GDM1 (cell line): ENCODE measurements at regions not wholly inside any gene's neighbourhood (a gene's known extent, or its start where the extent isn't known, plus 50 kb on each side); places are given as distances from the start of the nearest gene placed in this dataset.
"Not testable (repeated sequence)": the region's sequence is repeated elsewhere in the genome, so short reads cannot be mapped to it uniquely, and the experiment has no call there.

Source experiments
- DNase-seq: peaks from one replicate; lab custom pipeline; 2025; lab: John Stamatoyannopoulos, UW

DNA sequence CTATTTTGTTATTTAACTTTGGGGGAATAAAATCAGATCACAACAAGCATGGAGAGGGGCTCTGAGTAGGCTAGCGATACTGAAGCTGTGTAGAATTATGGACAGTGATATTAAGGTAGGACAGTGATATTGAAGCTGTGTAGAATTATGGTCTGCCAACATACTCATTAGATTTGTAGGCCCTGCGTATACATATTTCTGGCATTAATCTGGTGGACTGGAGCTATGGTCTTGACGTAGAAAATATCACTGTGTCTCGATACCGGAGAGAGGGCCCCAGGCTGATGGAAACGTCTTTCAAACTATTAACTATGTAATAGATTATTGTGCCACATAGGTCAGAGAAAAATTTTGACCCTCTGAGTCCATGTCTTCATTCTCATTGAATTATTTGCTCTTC, 511.4 kb downstream of the ADCYAP1 start:
- DNase-seq: no peak

DNA sequence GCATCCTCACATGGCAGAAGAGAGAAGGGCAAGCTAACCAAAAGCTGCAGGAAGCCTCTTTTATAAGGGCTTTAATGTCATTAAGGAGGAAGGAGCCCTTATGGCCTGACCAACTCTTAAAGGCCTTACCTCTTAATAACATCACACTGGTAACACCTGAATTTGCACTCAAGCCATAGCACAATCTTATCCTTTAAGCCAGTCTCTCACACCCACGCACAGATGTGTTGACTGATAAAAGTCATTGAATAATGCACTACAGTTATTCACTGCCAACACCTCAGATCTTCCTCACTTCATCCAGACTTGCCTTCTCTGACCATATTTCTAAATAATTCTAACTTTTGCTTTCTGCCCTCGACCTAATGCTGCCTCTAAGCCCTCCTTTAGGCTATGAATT, 516.8 kb downstream of the ADCYAP1 start:
- no peak for DNase-seq

DNA sequence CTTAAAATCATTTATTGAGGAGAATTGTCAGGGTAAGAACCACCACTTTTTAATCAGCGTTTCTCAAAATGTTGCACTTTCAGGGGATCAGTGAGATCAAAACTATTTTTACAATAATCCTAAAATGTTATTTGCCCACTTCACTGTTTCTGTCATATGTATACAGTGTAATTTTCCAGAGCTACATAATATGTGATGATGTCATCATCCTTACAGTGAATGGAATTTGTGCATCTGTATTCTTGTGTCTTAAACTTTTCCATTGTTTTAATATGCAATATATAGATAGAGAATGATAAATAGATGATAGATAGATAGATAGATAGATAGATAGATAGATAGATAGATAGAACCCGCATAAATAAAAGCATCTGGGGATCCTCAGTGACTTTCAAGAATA, 518.0 kb downstream of the ADCYAP1 start:
- DNase-seq: no peak

DNA sequence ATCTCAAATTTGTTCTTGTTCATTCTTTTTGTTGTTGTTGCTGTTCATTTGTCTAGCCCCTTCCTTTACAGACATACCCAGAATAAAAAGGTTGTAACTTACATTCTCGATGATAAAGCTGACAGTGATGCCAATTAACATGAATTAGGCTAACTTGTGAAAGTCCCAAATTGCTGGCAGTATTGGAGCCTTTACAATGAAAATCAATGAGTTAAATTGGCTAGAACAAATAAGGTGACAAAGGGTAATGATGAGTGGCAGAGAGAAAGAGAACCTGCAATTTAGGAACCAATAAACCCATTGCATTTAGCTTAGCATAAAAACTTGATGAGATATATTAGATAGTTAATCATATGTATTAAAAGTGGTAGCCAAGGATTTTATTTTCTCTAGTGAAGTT, 521.0 kb downstream of the ADCYAP1 start:
- no peak for DNase-seq

DNA sequence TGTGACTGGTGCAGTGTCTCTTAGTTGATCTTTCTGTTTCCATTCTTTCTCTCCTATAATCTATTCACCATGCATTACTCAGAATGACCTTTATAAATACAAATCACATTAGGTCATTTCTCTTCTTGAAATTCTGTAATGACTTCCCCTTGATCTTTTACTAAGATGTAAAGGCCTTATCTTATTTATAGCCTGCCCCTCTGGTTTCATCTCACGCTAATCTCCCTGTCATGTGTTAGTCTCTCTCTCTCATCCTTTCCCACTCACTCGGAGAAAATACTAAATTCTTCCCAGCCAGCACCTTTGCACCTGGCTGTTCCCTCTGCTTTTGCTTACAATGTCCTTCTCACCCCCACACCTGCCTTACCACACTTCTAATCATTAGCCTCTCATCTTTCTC, 530.8 kb downstream of the ADCYAP1 start:
- DNase-seq: no peak

DNA sequence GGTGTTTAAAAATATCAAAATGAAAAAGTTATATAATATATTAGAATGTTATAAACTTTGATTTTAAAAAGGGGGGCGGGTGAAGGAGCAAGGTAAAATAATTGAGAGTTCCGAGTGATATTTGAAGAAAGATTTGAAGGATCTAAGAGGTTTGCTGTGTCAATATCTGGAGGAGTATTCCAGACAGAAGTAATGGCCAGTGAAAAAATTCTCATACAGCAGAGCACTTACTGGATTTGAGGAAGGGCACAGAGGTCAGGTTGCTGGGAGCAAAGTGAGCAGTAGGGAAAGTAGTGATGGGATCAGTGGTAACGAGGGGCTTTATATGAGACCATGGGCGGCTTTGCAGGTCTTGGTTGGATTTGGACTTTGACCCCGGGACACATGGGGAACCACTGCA, 531.5 kb downstream of the ADCYAP1 start:
- DNase-seq: no peak

DNA sequence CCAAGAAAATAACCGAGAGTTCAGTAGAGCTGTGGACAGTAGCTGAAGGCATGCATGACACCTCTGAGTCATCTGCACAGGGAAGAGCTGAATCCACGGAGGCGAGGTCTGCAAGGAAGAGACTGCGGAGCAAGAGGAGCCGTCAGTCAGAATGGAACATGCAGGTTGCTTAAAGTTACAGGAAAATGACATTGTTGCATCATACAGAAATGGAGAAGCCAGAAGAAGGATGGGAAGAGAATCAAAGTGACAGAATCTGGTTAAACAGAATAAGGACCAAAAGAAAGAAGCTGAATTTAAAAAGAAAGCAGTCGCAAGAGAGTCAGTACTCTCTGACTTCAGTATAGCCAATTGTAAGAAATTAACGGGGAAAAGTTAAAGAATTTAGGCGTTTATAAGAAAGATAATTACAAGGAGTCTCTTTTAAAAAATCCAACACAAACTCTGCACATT, 533.8 kb downstream of the ADCYAP1 start:
- DNase-seq: no peak

DNA sequence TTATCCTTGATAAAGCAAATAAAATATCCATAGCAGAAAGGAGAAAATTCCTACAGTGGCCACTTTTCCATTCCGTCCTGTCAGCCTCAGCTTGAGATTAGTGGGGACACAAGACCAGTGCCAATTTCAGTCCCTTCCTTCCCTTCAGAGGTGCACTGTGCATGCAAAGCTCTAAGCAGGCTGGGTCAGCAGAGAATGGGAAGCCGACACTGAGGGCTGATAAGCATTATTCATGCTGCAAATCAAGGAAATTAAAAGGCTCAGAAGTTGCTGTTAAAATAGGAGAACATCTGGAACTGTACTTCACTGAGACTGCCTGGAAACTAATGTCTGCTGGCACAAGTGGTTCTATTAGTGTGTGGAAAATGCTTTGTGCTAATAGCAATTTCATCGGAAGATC, 534.3 kb downstream of the ADCYAP1 start:
- no peak for DNase-seq

DNA sequence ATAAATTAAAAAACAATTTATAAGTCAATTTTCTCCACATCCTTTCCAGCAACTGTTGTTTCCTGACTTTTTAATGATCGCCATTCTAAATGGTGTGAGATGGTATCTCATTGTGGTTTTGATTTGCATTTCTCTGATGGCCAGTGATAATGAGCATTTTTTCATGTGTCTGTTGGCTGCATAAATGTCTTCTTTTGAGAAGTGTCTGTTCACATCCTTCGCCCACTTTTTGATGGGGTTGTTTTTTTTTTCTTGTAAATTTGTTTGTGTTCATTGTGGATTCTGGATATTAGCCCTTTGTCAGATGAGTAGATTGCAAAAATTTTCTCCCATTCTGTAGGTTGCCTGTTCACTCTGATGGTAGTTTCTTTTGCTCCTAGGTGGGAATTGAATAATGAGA, 539.4 kb downstream of the ADCYAP1 start:
- DNase-seq: not testable (repeated sequence)

DNA sequence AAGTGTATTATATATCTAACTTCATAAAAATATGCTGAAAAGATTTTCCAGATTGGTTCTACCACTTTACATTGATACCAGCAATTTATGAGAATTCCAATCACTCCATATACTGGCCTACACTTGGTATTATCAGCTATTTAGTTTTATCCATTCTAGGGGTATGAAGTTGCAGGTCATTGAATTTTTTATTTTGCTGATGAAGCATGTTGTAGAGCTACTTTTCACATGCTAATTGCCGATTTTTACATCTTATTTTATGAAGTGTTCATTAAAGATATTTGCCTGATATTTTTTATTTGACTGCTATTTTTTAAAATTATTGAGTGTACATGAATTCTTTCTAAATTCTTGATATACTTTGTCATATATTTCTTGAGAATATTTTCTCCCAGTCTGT, 542.1 kb downstream of the ADCYAP1 start:
- no peak for DNase-seq

DNA sequence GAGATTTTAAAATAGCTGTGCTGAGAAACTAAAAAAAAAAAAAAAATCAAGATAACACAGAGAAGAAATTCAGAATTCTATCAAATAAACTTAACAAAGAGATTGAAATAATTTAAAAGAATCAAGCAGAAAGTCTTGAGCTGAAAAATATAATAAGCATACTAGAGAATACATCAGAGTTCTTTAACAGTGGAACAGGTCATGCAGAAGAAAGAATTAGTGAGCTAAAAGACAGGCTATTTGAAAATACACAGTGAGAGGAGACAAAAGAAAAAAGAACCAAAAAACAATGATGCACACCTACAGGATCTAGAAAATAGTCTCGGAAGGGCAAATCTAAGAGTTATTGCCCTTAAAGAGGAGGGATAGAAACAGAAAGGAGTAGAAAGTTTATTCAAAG, 548.1 kb downstream of the ADCYAP1 start:
- DNase-seq: no peak

DNA sequence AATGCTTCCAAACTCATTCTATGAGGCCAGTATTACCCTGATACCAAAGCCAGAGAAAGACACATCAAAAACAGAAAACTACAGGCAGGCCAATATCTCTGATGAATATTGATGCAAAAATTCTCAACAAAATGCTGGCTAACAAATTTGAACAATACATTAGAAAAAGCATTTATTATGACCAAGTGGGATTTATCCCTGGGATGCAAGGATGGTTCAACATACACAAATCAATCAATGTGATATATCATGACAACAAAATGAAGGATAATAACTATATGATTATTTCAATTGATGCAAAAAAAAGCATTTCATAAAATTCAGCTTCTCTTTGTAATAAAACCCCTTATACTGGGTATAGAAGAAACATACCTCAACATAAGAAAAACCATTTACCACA, 550.9 kb downstream of the ADCYAP1 start:
- no peak for DNase-seq

DNA sequence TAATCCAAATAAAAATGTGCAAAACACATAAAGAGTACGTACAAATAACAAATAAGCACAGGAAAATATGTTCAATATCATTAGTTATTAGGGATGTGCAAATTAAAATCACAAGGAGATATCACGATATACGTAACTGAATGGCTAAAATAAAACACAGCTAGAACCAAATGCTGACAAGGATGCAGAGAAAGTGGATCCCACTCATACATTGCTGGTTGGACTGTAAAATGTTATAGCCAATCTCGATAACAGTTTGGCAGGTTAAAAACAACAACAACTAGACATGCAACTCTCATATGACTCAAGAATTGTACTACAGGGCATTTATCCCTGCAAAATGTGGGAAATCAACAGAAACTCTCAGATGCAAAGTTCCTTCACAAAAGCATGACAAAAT, 553.9 kb downstream of the ADCYAP1 start:
- DNase-seq: no peak

DNA sequence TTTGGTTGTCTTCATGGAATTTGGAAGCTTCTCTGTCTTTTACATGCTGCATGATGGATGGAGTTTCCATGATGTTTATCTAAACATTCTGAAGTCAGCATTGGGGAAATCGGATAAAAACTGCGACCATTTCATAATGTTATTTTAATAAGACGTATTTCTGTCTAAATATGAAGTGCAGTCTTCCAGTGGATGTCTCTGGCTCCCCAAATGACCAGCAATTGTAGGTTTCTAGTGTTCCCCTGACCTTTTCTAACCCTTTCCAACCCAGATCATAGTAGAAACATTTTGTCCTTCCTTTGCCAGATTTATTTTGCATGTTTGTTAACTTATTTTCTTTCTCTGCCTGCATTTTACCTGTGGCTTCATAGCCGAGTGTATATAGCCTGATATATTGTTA, 559.3 kb downstream of the ADCYAP1 start:
- DNase-seq: no peak

DNA sequence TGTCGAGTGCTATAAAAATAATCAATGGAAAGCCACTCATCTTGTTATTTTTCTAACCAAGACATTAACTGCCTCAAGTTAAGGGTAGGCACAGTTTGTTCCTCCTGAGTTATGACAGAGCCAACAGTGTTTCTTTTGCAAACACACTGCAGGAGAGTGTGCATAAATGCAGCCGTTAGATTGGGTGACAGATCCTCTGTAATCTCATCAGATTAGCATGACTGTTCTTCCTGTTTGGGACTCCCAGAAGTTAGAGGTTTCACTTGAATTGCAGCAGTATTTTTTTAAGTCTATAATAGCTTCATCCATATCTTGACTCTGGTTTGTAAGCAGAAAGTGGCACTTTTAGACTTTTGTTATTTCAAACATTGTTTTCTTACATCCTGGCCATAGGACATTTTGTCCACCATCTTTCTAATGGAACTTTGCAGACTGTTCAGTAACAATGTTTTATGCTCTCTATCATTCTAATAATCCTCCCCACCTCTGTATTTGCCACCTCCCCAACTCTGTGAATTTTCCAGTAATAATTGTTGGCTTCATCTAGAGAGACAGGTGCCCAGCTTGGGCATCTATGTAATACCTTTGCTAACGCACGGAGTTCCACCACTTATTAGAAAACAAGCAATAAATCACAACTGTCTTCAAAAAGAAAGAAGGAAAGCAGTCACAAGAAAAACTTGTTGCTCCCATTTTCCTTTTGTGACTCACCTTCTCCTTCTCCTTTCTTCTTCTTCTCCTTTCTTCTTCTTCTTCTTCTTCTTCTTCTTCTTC, 560.0 kb downstream of the ADCYAP1 start:
- no peak for DNase-seq

DNA sequence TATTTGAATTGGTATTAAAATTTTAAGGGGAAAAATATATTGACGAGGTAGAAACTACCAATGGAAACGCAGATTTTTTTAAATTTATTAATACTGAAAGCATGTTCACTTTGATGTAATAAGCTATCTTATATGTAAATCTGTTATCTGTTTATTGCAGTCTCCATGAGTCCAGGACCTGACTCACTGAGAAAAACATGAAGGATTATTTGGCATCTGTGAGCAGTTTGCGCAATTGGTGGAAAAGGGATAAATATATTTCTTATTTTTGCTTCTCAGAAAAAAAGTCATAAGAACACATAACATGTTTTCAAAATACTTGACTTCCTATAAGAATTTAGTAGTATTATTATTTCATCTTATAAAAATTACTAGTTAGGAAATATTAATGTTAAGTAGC, 561.4 kb downstream of the ADCYAP1 start:
- no peak for DNase-seq

DNA sequence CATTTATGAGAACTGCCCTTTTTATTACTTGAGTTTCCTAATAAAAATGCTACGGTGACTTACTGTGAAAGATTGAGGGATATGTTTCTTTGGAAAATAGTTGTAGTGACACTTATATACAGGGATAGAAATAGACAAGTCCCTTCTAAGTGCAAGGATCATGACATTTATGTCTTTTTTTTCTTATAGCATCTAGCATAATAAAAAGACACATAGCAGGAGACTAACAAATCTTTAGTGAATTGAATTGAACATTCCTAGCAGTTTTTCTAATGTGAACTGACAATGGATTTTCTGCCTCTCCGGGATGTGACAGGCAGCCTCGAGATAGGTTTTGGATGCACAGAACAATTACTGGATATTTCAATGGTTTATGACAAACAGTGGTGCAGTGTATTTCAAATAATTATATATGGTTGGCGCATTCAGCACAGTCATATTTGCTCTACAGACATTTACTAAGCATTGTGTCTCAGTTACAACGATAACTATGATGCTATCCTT, 562.8 kb downstream of the ADCYAP1 start:
- no peak for DNase-seq

DNA sequence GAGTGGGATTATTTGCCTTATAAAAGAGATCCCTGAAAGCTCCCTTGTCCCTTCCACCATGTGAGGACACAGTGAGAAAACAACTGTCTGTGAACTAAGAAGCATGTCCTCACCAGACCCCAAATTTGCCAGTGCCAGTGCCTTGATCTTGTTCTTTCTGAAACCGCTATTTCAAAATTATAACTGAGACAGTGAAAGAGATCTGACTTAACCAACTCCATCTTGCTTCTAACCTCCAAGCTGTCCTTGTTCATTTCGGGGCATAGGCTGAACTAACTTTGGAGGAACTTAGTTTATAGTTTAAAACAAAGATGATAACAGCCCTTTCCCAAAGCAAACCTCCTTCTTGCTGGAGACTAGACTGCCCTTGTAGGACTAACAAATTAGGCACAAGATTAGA, 563.9 kb downstream of the ADCYAP1 start:
- DNase-seq: no peak

DNA sequence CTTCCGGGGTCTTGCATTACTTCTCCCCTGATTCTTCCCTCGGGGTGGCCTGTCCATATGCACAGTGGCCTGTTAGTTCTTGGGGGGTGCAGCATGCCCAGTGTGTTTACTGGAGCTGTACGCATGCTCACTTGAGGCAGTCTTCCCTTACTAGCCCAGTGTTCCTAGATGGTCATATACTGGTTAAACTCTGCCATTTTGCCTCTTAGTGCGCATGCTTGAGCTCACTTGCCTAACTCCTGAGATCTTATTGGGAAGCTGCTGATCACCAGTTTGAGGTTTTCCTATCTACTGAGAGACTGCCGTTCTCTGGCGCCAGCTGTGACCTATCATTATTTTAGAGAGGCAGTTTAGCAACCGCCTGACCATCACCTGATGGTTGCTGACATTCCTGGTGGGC, 571.2 kb downstream of the ADCYAP1 start:
- no peak for DNase-seq

DNA sequence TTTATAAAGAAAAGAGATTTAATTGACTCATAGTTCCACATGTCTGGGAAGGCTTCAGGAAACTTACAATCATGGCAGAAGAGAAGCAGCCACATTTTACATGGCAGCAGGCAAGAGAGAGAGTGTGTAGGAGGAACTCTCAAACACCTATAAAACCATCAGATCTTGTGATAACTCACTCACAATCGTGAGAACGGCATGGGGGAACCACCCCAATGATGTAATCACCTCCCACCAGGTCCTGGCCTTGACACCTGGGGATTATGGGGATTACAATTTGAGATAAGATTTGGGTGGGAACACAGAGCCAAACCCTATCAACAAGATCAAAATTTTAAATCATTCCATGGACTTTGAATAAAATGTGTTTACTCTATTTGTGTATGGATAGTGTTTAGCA, 575.6 kb downstream of the ADCYAP1 start:
- DNase-seq: no peak

DNA sequence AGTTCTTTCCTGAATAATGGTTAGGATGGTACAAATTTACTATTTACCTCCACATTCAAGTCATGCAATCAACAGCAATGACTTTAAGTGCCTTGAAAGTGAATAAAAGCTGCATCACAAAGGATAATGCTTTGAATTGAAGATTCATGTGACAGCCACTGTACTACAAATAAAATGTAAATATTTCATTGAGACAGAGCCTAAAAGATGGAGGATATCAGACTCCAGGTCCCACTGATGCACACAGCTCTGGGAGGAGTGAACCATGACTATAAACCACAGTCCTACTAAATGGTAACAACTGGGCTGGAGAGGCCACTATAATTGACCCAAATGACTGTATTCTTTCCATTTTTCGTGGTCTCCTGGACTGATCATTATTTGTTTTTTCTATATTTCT, 576.9 kb downstream of the ADCYAP1 start:
- DNase-seq: no peak

DNA sequence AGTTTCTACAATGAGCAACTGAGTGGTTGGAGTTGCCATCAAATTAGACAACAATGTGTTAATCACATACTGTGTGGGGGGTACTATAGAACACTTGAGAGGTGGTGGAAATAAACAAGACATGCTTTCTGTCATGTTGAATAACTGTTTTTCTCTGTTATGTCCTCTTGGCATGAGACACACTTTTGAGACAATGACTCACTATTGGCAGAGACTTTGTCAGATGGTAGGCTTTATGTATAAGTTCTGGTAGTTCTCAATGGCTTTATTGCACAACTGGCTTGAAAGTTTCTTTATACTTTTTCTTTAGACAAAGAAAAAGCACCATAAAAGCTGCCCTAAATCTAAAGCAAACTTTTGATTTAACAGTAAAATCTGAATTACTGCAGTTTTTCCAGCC, 578.7 kb downstream of the ADCYAP1 start:
- no peak for DNase-seq

DNA sequence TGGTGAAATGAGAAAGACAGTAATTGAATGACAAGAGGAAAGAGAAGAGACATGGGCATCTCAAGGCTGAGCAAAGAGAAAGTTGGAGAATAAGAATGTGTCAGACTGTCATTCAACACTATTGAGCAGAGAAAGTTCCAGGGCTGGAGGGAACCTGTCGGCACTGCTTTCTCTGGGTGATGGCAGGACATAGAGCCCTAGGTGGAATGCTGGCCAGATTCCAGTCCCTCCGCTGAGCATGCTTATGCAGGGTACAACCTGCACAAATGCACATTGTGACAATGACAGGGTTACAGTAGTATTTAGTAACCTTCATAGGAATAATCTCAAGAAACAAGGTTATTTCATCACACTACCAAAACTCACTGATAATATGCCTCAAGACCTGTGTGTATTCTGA, 582.8 kb downstream of the ADCYAP1 start:
- no peak for DNase-seq

DNA sequence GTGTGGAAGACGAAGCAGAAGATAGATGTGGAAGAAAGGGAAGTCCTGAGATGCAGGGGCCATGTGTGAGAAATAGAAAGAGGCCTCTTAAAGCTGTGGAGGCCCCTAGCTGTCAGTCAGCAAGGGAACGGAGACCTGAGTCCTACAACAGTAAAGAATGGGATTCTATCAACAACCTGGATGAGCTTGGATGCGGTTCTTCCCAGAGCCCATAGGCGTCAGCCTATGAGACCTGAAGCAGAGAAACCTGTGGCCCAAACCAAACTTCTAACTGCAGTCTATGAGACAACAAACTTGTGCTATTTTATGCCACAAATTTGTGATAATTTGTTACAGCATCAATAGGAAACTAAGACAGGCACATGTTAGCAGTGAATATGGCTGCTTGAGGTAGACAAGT, 583.7 kb downstream of the ADCYAP1 start:
- DNase-seq: no peak
